PC-3 (cell line): ENCODE measurements at regions not wholly inside any gene's neighbourhood (a gene's known extent, or its start where the extent isn't known, plus 50 kb on each side); places are given as distances from the start of the nearest gene placed in this dataset.

Experiments
- ATAC-seq: fragments of 200-7000 bp; cut with Tn5 transposase; 2 replicates; pipeline ENCODE4 v1.9.1; 2020; ENCODE audit warnings: mild to moderate bottlenecking, moderate library complexity
- BruUV-seq: library from RNA; stranded (reverse); fragments of 400-500 nt; replicated peaks from 2 replicates; lab custom pipeline; 2021; lab: Mats Ljungman, UMichigan
- CTCF ChIA-PET: fragments of 300-600 bp; sonication (Branson Sonifier 250); formaldehyde crosslinking; loops from one replicate; lab custom pipeline; 2022; ENCODE audit warnings: antibody characterized with exemption; lab: Charles Lee
- POLR2A ChIA-PET: fragments of 300-600 bp; sonication (Branson Sonifier 250); formaldehyde crosslinking; loops from one replicate; lab custom pipeline; 2022; ENCODE audit warnings: antibody characterized with exemption; ENCODE audit not compliant: unreplicated experiment; lab: Charles Lee
- DNase-seq: peaks from one replicate; pipeline ENCODE4 v3.0.0-alpha.2; 2015
- H2AFZ ChIP-seq: fragments of 300-600 bp; sonication (generic); 2 replicates; pipeline ENCODE4 v1.6.0; 2016; ENCODE audit warnings: antibody characterized with exemption, low read length
- H3F3A ChIP-seq: fragments of 300-600 bp; sonication (generic); one replicate; pipeline ENCODE4 v1.6.0; 2017; ENCODE audit warnings: antibody characterized with exemption, low read length, control low read depth, mild to moderate bottlenecking; ENCODE audit not compliant: unreplicated experiment
- H3K27ac ChIP-seq: fragments of 300-600 bp; sonication (generic); 2 replicates; pipeline ENCODE4 v1.5.1; 2016; ENCODE audit warnings: mild to moderate bottlenecking, low read length
- H3K27me3 ChIP-seq: fragments of 300-600 bp; sonication (generic); 2 replicates; pipeline ENCODE4 v1.6.1; 2016; ENCODE audit warnings: low read length, mixed read lengths
- H3K36me3 ChIP-seq: fragments of 300-600 bp; sonication (generic); 2 replicates; pipeline ENCODE4 v1.6.1; 2016; ENCODE audit warnings: low read depth, mixed run types, low read length, mixed read lengths
- H3K4me1 ChIP-seq: fragments of 300-600 bp; sonication (generic); 2 replicates; pipeline ENCODE4 v1.5.1; 2016; ENCODE audit warnings: low read length; ENCODE audit not compliant: insufficient read depth
- H3K4me2 ChIP-seq: fragments of 300-600 bp; sonication (generic); 2 replicates; pipeline ENCODE4 v1.6.0; 2016; ENCODE audit warnings: low read length
- H3K4me3 ChIP-seq: fragments of 300-600 bp; sonication (generic); 2 replicates; pipeline ENCODE4 v1.5.1; 2016; ENCODE audit warnings: mild to moderate bottlenecking, low read length, mixed read lengths
- H3K79me2 ChIP-seq: fragments of 300-600 bp; sonication (generic); 2 replicates; pipeline ENCODE4 v1.6.1; 2017; ENCODE audit warnings: low read length, mixed read lengths
- H3K9ac ChIP-seq: fragments of 300-600 bp; sonication (generic); 2 replicates; pipeline ENCODE4 v1.6.0; 2016; ENCODE audit warnings: mild to moderate bottlenecking, low read length
- H3K9me2 ChIP-seq: fragments of 300-600 bp; sonication (generic); replicated peaks from 2 replicates; pipeline ENCODE4 v1.6.1; 2016; ENCODE audit warnings: mixed run types, low read length, mixed read lengths
- H3K9me3 ChIP-seq: fragments of 300-600 bp; sonication (generic); 2 replicates; pipeline ENCODE4 v1.6.1; 2016; ENCODE audit warnings: low read length, mixed read lengths
- H4K20me1 ChIP-seq: fragments of 300-600 bp; sonication (generic); 2 replicates; pipeline ENCODE4 v1.6.1; 2016; ENCODE audit warnings: low read length, mixed read lengths
- CTCF ChIP-seq: fragments of 300-600 bp; sonication (generic); conservative IDR thresholded peaks from 2 replicates; pipeline ENCODE4 v1.5.1; 2017; ENCODE audit warnings: antibody characterized with exemption, low read depth, mild to moderate bottlenecking, low read length
- EZH2 ChIP-seq: fragments of 300-600 bp; sonication (generic); IDR thresholded peaks from one replicate; pipeline ENCODE4 v1.6.1; 2017; ENCODE audit warnings: antibody characterized with exemption, mild to moderate bottlenecking, low read length; ENCODE audit not compliant: unreplicated experiment
- EZH2phosphoT487 ChIP-seq: fragments of 300-600 bp; sonication (generic); IDR thresholded peaks from 2 replicates; pipeline ENCODE4 v1.6.1; 2018; ENCODE audit warnings: mild to moderate bottlenecking, antibody characterized with exemption, low read length, borderline replicate concordance
- intact Hi-C: fragments of 100-400 bp; cut with micrococcal nuclease; formaldehyde crosslinking; loops from 2 replicates; pipeline ENCODE4 v1.9.0; 2023

GRCh38 chr4:114466299-114466698 is 132.3 kb upstream of the UGT8 start:
- no peaks in the 10 kb centered on the region for H3K36me3 ChIP-seq
- ChIA-PET POLR2A (no interaction called here), CTCF (no interaction called here)
- no peaks in the 10 kb centered on the region for H4K20me1 ChIP-seq
- H3K4me3 ChIP-seq = no peak overlapping the region
- no peaks in the 10 kb centered on the region for H3K9me2 ChIP-seq
- no peaks in the 10 kb centered on the region for H3K4me1 ChIP-seq
- H3K27me3 ChIP-seq = no peaks in the 10 kb centered on the region
- TF ChIP-seq EZH2 = no peak
- TF ChIP-seq EZH2phosphoT487 = no peak
- no peaks in the 10 kb centered on the region for H3K9me3 ChIP-seq
- no peak overlapping the region for H3K9ac ChIP-seq
- no peaks in the 10 kb centered on the region for H3K79me2 ChIP-seq
- DNase-seq = no peak
- no peak overlapping the region for H3K27ac ChIP-seq
- H2AFZ ChIP-seq = no peak overlapping the region
- intact Hi-C loops = no loop called here
- no peaks in the 10 kb centered on the region for H3F3A ChIP-seq
- no peak overlapping the region for H3K4me2 ChIP-seq
- BruUV-seq = no TSS peak
- no peak for ATAC-seq

GRCh38 chr4:114472269-114473032 is 126.2 kb upstream of the UGT8 start:
- POLR2A ChIA-PET = no interaction called here
- BruUV-seq = no TSS peak

GRCh38 chr4:114474188-114474800 is 124.3 kb upstream of the UGT8 start:
- intact Hi-C loops = no loop called here
- no peak for TF ChIP-seq CTCF
- no peak for TF ChIP-seq EZH2phosphoT487
- TF ChIP-seq EZH2 = no peak
- no peak for ATAC-seq
- Histone ChIP-seq H3K4me1 (no peaks in the 10 kb centered on the region), H3K79me2 (no peaks in the 10 kb centered on the region), H3F3A (no peaks in the 10 kb centered on the region), H3K27me3 (no peaks in the 10 kb centered on the region), H3K36me3 (no peaks in the 10 kb centered on the region), H3K4me3 (no peak overlapping the region), H3K4me2 (no peak overlapping the region), H3K9ac (no peak overlapping the region), H2AFZ (no peak overlapping the region), H3K9me3 (no peaks in the 10 kb centered on the region), H4K20me1 (no peaks in the 10 kb centered on the region), H3K27ac (no peak overlapping the region), H3K9me2 (no peaks in the 10 kb centered on the region)
- ChIA-PET POLR2A (no interaction called here), CTCF (no interaction called here)
- BruUV-seq = no TSS peak
- DNase-seq = no peak

More at GRCh38 chr4:114472269-114473032, 126.2 kb upstream of the UGT8 start:
- Histone ChIP-seq H2AFZ (no peak overlapping the region), H3K9me3 (no peaks in the 10 kb centered on the region), H3K9ac (no peak overlapping the region), H4K20me1 (no peaks in the 10 kb centered on the region), H3K4me3 (no peak overlapping the region), H3K79me2 (no peaks in the 10 kb centered on the region), H3K4me2 (no peak overlapping the region), H3K4me1 (no peaks in the 10 kb centered on the region), H3F3A (no peaks in the 10 kb centered on the region), H3K9me2 (no peaks in the 10 kb centered on the region), H3K27ac (no peak overlapping the region), H3K36me3 (no peaks in the 10 kb centered on the region), H3K27me3 (no peaks in the 10 kb centered on the region)
- intact Hi-C loops = no loop called here
- TF ChIP-seq EZH2 (no peak), CTCF (no peak), EZH2phosphoT487 (no peak)
- ATAC-seq = no peak
- no peak for DNase-seq
- CTCF ChIA-PET = no interaction called here
